ENCODE measurements at regions not wholly inside any gene's neighbourhood (a gene's known extent, or its start where the extent isn't known, plus 50 kb on each side); places are given as distances from the start of the nearest gene placed in this dataset.
A peak's percentile ranks its signal among the peaks of the same experiment; 100 is the strongest.

GRCh38 chr7:21029006-21029405, 242.3 kb upstream of the SP8 start:
- no peak for DNase-seq (ENCODE audit: low spot score)

GRCh38 chr7:21030237-21030871, 243.7 kb upstream of the SP8 start:
- no peak for DNase-seq (ENCODE audit: low spot score)

DNA sequence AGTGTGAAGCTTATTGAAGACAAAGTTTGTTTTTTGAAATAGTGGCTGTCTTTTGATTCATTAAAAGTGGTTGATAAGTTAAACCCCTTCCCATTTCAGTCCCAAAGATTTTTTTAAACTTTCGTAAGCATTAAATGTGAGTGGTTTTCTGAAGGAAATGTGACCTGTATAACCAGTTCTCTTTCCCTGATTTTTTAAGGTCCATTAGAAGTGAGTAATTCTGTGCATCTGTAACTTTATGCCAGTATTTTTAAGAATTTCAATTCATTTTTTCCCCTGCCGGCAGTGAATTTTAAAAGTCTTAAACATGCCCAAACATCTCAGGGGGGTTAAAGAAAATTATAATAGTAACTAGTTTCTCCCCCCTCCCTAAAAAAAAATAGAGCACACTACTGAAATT, 254.6 kb upstream of the SP8 start:
- DNase-seq (ENCODE audit: low spot score) = no peak

DNA sequence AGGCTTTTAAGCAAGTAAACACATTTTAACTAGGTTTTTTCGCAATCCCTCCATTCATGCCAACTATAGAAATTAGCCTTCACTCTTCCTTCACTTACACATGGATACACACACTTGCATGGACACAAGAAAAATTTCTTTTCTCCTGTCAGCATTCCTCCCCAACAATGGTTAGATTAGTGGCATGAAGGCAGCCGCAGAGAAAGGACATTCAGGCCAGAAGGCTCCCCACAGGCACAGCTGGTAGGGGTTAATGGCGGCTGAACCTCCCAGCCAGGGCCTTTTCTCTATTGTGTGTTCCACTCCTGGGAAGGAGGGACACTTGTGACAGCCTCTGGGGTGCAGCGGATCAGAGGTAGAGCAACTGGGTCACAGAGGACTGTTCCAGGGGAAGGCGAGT, 255.0 kb upstream of the SP8 start:
- no peak for DNase-seq (ENCODE audit: low spot score)

DNA sequence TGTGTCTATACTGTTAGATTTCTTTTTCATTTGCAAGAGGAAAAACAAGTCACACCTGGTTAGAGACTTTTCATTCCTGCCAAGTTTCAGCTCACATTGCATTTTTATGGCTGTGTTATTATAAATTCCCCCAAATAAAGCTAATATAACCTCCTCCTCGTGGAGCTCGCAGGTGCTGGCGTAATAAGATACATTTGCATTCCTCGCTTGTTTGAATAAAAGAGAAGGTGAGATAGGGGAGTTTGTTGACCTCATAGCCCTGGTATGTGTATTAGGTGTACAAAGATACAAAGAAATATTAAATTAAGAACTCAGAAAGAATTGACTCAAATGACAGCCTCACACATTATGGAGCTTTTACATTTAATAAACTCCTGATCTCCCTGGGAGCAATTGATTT, 257.7 kb upstream of the SP8 start:
- no peak for DNase-seq (ENCODE audit: low spot score)

GRCh38 chr7:21044913-21045568, 258.4 kb upstream of the SP8 start:
- DNase-seq (ENCODE audit: low spot score) = no peak

- no peak for DNase-seq (ENCODE audit: low spot score)
Observed at GRCh38 chr7:21051865-21052264, 265.2 kb upstream of the SP8 start.

DNA sequence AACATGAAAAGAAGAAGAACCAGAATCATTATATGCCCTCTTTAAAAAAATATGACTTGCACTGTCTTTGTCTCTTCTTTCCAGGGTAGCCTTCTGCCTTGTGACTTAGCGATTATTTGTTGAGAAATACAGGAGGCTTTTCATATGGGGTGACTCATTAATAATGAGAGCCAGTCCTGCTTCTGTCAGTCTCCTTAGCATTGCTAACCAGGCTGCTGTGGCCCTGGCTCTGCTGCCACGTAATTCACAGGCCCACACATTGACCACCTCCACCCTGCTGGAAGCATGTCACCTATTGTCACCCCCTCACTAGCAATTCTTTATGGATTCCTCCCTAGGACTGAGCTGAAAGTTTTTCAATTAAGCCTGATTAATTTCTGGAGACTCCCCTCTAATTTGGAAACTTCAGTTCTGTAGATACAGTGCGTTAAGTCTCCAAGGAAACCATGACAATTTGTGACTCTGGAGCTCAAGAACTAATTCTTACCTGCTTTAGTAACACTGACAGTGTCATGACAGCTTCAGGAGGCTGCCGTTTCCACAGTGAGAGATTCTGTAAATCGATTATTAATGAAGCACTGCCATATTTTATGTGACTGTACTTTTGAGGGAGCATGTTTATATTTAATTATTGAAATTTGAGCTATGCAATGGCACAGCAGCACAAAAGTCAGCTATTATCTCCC, 267.9 kb upstream of the SP8 start:
- no peak for DNase-seq (ENCODE audit: low spot score)

DNA sequence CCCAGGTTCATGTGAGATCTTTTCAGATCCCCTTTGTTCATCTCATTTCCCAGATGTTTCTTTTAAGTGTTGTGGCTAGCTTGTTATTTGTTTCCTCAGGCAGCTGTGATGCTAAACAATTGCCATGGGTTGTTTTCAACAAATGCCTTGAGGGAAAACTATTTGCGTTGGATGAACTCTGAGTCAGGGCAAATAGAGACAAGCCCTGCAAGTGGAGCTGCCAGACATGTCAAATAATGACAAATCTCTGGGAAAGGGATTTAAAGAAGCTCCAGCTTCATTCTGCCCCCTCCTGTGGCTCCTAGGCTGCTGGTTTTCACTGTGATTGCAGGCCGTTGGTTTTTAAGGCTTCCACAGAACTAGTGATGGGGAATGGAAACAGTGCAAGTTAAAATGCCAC, 272.4 kb upstream of the SP8 start:
- DNase-seq (ENCODE audit: low spot score) = no peak

DNA sequence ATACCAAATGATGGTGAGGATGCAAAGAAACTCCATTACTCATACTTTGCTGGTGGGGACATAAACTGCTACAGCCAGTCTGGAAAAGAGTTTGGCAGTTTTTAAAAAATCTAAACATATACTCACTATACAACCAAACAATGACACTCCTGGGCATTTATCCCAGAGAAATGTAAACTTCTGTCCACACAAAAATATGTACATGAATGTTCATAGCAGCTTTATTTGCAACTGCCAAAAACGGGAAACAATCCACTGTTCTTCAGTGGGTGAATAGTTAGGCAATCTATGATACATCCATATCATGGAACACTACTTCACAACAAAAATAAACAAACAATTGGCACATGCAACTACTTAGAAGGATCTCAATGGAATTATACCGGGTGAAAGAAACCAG, 276.4 kb upstream of the SP8 start:
- no peak for DNase-seq (ENCODE audit: low spot score)

DNA sequence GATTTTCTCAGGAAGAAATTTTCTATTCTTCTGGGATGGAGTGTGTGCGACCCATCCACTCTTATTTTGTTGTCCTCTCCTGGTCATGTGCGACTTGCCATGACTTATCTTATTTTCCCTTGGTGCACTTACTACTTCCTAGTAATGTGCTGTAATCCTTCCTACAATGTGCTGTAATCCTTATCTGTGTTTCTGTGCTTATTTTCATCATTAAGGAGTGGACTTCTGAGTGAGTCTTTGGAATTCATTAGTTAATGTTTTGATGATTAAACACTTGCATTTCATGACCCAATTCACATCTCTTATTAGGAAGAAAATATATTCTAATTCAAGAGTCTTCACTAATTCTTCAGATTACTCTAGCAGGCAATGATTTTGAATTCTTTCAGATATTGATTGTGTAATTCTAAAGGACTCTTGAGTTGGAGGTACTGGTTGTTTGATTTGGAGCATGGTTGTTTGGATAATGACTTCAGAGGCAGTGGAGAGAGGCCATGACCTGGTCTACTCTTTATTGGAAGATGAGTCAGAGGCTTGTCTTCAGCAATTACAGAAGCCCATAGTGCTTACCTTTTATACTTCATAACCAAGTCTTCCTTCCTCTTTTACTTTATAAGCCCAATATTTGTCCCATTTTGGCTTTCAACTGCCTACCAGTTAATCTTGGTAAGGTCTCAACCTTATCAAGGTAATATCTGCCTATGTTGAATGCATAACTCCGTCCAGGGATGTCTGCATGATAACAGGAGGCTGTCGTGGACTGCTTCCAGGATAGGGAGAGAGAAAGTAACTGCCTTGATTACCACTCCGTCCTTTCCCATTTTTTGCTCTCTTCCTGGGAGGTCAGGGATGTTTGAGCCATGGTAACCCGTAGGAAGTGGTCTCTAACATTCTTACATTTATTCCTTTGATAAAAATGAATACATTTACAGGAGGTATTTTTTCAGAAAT, 278.3 kb upstream of the SP8 start:
- no peak for DNase-seq (ENCODE audit: low spot score)

GRCh38 chr7:21066221-21066620, 279.5 kb upstream of the SP8 start:
- DNase-seq (ENCODE audit: low spot score) = no peak

DNA sequence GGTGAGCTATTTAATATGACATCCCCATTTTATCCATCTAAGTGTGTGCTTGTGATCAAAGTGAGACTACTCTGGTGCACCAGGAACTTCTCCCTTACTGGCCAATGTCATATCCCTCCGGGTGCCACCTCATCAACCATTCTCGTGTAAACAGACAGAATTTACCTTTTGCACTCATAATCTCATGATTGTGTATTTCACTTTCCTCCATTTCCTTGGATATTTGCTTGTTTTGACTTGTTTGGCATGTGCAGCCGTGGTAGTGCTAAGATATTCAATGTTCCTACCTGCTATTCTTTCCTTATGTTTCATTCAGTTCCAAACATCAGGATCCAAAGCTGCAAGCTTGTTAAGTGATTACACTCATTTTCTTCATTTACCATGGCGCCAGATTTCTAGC, 280.5 kb upstream of the SP8 start:
- no peak for DNase-seq (ENCODE audit: low spot score)

- no peak for DNase-seq (ENCODE audit: low spot score)
Observed at GRCh38 chr7:21070571-21071090, 283.9 kb upstream of the SP8 start.

GRCh38 chr7:21071561-21072501, 285.1 kb upstream of the SP8 start:
- peak; percentile 1 for DNase-seq (ENCODE audit: low spot score)

- no peak for DNase-seq (ENCODE audit: low spot score)
Observed at GRCh38 chr7:21076054-21076453, 289.4 kb upstream of the SP8 start.

GRCh38 chr7:21076574-21076973, 289.9 kb upstream of the SP8 start:
- DNase-seq (ENCODE audit: low spot score) = no peak

DNA sequence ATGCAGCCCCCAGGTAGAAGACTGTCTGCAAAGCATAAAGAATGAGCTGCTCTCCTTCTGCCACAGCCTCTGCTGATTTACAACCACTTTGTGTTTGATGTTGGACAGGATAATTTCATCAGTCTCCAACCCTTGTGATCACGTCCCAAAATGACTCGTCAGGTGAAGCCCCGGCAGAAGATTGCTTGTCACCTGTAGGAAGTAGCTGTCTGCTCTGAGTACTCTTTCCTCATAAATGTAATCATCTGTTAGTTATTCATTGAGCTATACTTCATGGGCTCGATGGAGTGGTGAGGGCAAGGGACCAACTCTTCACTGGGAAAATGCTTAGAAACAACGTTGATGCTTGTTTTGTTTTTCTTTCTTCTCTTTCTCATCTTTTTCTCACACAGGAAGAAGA, 290.9 kb upstream of the SP8 start:
- no peak for DNase-seq (ENCODE audit: low spot score)

GRCh38 chr7:21084286-21084685, 297.6 kb upstream of the SP8 start:
- DNase-seq (ENCODE audit: low spot score) = peak; percentile 4

- DNase-seq (ENCODE audit: low spot score) = no peak
Observed at GRCh38 chr7:21086688-21087087, 300.0 kb upstream of the SP8 start.

- no peak for DNase-seq (ENCODE audit: low spot score)
Observed at GRCh38 chr7:21089653-21090052, 303.0 kb upstream of the SP8 start.
